HepG2 (cell line): ENCODE measurements at regions not wholly inside any gene's neighbourhood (a gene's known extent, or its start where the extent isn't known, plus 50 kb on each side); places are given as distances from the start of the nearest gene placed in this dataset.

Source experiments
- ATAC-seq: fragments of 200-7000 bp; cut with Tn5 transposase; 3 replicates; pipeline ENCODE4 v1.9.1; 2020; ENCODE audit warnings: mild to moderate bottlenecking, moderate library complexity
- BruUV-seq: library from RNA; stranded (reverse); fragments of 400-500 nt; replicated peaks from 2 replicates; lab custom pipeline; 2021; lab: Mats Ljungman, UMichigan
- CTCF ChIA-PET: fragments of 300-600 bp; formaldehyde crosslinking; extraction: SDS; loops from one replicate; lab custom pipeline; 2021; ENCODE audit warnings: low total read pairs, inconsistent platforms, low intra/inter-chr PET ratio; lab: Yijun Ruan, JAX
- POLR2A ChIA-PET: fragments of 350-600 bp; sonication (Branson Sonifier 250); formaldehyde crosslinking; loops from one replicate; lab custom pipeline; 2020; ENCODE audit warnings: antibody characterized with exemption, inconsistent platforms; lab: Yijun Ruan, JAX
- DNase-seq: peaks from one replicate; pipeline ENCODE4 v3.0.0-alpha.2; 2015; ENCODE audit warnings: low spot score
- FAIRE-seq: peaks from 3 replicates; lab custom pipeline; 2011; peaks lifted over from hg19 to GRCh38; lab: Jason Lieb, UNC
- H2AFZ ChIP-seq: one replicate; pipeline ENCODE4 v1.6.1; 2011; ENCODE audit warnings: low read length, inconsistent platforms
- H3K27ac ChIP-seq: fragments of 300-600 bp; 3 replicates; pipeline ENCODE4 v1.8.0; 2011; ENCODE audit warnings: mixed run types, mild to moderate bottlenecking, mixed read lengths, low read length, inconsistent platforms; ENCODE audit not compliant: insufficient read depth; ENCODE audit errors: extremely low read length
- H3K27me3 ChIP-seq, 2 experiments: fragments of 200-600 bp in 1 of 2; 2 replicates in 1 of 2; 3 replicates in 1 of 2; pipeline versions ENCODE4 v1.6.0 to v1.8.0; 2011; ENCODE audit warnings: low read length in 2 of 2, mild to moderate bottlenecking in 2 of 2, moderate library complexity in 2 of 2, inconsistent platforms in 1 of 2; ENCODE audit not compliant: insufficient read depth in 2 of 2, control insufficient read depth in 1 of 2
- H3K36me3 ChIP-seq, 2 experiments: fragments of 200-600 bp in 1 of 2; replicated peaks in 1 of 2; 2 replicates in 1 of 2; 3 replicates in 1 of 2; pipeline versions ENCODE4 v1.5.1 to v1.8.0; 2011; ENCODE audit warnings: low read length in 2 of 2, inconsistent platforms in 1 of 2; ENCODE audit not compliant: insufficient read depth in 2 of 2, control insufficient read depth in 1 of 2
- H3K4me1 ChIP-seq: 2 replicates; pipeline ENCODE4 v1.5.1; 2012; ENCODE audit warnings: low read length, inconsistent platforms; ENCODE audit not compliant: insufficient read depth
- H3K4me2 ChIP-seq: 2 replicates; pipeline ENCODE4 v1.6.0; 2011; ENCODE audit warnings: low read depth, low read length, inconsistent platforms
- H3K4me3 ChIP-seq, 3 experiments: fragments of 200-600 bp in 1 of 3; sonication (generic), shearing (Covaris generic) in 1 of 3; replicated peaks in 1 of 3; 2 replicates each; pipeline ENCODE4 v1.5.1; 2011 to 2016; ENCODE audit warnings: low read length in 3 of 3, inconsistent platforms in 2 of 3, low read depth in 2 of 3, mild to moderate bottlenecking in 2 of 3, control low read depth in 1 of 3, mixed read lengths in 1 of 3; ENCODE audit not compliant: insufficient read depth in 1 of 3
- H3K79me2 ChIP-seq: one replicate; pipeline ENCODE4 v1.6.1; 2011; ENCODE audit warnings: low read length, inconsistent platforms; ENCODE audit not compliant: insufficient read depth
- H3K9ac ChIP-seq: 2 replicates; pipeline ENCODE4 v1.6.0; 2011; ENCODE audit warnings: mild to moderate bottlenecking, low read depth, low read length, inconsistent platforms; ENCODE audit not compliant: insufficient read depth
- H3K9me3 ChIP-seq: 2 replicates; pipeline ENCODE4 v1.5.1; 2012; ENCODE audit warnings: mild to moderate bottlenecking, low read length
- H4K20me1 ChIP-seq: 2 replicates; pipeline ENCODE4 v1.6.0; 2011; ENCODE audit warnings: inconsistent platforms, mild to moderate bottlenecking, low read length, moderate library complexity; ENCODE audit not compliant: insufficient read depth
- ESRRA ChIP-seq: sonication (generic); formaldehyde crosslinking; IDR thresholded peaks from 2 replicates; pipeline ENCODE4 v1.5.1; 2020; ENCODE audit warnings: mild to moderate bottlenecking, low read depth, missing genetic modification reagents
- MXD4 ChIP-seq: IDR thresholded peaks from 2 replicates; pipeline ENCODE4 v1.6.1; 2016; ENCODE audit warnings: mild to moderate bottlenecking, missing biosample characterization, missing genetic modification reagents
- NR1H2 ChIP-seq: sonication (generic); formaldehyde crosslinking; IDR thresholded peaks from 2 replicates; pipeline ENCODE4 v1.8.1; 2022; ENCODE audit warnings: low read depth, missing genetic modification reagents, borderline replicate concordance
- POLR2G ChIP-seq: fragments of 200-400 bp; formaldehyde crosslinking; IDR thresholded peaks from 2 replicates; pipeline ENCODE4 v1.6.1; 2018; ENCODE audit warnings: mild to moderate bottlenecking, low read depth, low read length, moderate library complexity
- REXO4 ChIP-seq: sonication (generic); formaldehyde crosslinking; IDR thresholded peaks from 2 replicates; pipeline ENCODE4 v1.8.0; 2022; ENCODE audit warnings: missing genetic modification reagents, mild to moderate bottlenecking, borderline replicate concordance
- ZNF33B ChIP-seq: sonication (generic); formaldehyde crosslinking; IDR thresholded peaks from 2 replicates; pipeline ENCODE4 v1.5.1; 2020; ENCODE audit warnings: mild to moderate bottlenecking, missing genetic modification reagents
- ZNF432 ChIP-seq: sonication (generic); formaldehyde crosslinking; IDR thresholded peaks from 2 replicates; pipeline ENCODE4 v1.5.0; 2020; ENCODE audit warnings: missing genetic modification reagents, mild to moderate bottlenecking, borderline replicate concordance
- ZNF850 ChIP-seq: sonication (generic); formaldehyde crosslinking; conservative IDR thresholded peaks from 2 replicates; pipeline ENCODE4 v1.9.0; 2021; ENCODE audit warnings: mild to moderate bottlenecking, missing genetic modification reagents
- WGBS: methylation state at CpG from one replicate; pipeline ENCODE4 v1.1.6; 2017; ENCODE audit warnings: low lambda C conversion rate; 5-methylcytosine and 5-hydroxymethylcytosine counted together
- in situ Hi-C: cut with HindIII; loops from 2 replicates; pipeline ENCODE4 v1.10.0; 2017; ENCODE audit warnings: low pct_unique_long_range_greater_than_20kb; ENCODE audit not compliant: extremely low pct_ligation_motif_present
- intact Hi-C: fragments of 100-400 bp; cut with micrococcal nuclease; formaldehyde crosslinking; loops from one replicate; pipeline ENCODE4 v1.10.0; 2022; ENCODE audit not compliant: unreplicated experiment
- TF ChIP-seq, protein P1 (sequence below): sonication (generic); formaldehyde crosslinking; IDR thresholded peaks from 2 replicates; pipeline ENCODE4 v1.5.0; 2020; ENCODE audit warnings: mild to moderate bottlenecking, missing genetic modification reagents, moderate library complexity
- TF ChIP-seq, protein P2 (sequence below): sonication (generic); formaldehyde crosslinking; IDR thresholded peaks from 2 replicates; pipeline ENCODE4 v1.4.0; 2020; ENCODE audit warnings: missing genetic modification reagents
- TF ChIP-seq, protein P3 (sequence below): IDR thresholded peaks from 2 replicates; pipeline ENCODE4 v1.6.1; 2012; ENCODE audit warnings: low read depth, low read length, improper control_type of control experiment

DNA sequence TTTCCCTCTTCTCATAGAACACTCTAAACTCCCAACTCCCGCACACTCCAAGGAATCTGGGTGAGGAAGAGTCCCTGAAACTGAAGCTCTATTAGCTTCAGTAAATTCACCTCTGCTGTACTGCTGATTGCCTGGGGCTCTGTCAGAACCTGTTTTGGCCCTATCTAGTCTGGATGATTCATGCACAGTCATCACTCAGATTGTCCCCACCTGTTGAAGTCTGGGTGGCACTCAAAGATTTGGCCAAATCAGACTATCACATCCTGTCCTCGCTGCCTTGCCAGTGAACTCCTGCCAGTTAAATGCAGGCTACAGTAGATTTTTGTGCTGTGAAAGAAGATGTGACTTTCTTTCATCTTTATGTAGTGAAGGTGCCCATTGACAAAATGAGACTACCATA, 63.5 kb upstream of the EMCN start:
- H3K36me3 ChIP-seq, result no peaks in the 10 kb centered on the region
- FAIRE-seq, result no peak
- H3K27ac ChIP-seq, result no peak overlapping the region
- no peak overlapping the region for H3K4me3 ChIP-seq
- CTCF ChIA-PET, result no interaction called here
- no peak overlapping the region for H2AFZ ChIP-seq
- TF ChIP-seq, protein P1, sequence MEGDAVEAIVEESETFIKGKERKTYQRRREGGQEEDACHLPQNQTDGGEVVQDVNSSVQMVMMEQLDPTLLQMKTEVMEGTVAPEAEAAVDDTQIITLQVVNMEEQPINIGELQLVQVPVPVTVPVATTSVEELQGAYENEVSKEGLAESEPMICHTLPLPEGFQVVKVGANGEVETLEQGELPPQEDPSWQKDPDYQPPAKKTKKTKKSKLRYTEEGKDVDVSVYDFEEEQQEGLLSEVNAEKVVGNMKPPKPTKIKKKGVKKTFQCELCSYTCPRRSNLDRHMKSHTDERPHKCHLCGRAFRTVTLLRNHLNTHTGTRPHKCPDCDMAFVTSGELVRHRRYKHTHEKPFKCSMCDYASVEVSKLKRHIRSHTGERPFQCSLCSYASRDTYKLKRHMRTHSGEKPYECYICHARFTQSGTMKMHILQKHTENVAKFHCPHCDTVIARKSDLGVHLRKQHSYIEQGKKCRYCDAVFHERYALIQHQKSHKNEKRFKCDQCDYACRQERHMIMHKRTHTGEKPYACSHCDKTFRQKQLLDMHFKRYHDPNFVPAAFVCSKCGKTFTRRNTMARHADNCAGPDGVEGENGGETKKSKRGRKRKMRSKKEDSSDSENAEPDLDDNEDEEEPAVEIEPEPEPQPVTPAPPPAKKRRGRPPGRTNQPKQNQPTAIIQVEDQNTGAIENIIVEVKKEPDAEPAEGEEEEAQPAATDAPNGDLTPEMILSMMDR, result no peak
- TF ChIP-seq ZNF33B (CRISPR knock-in tag) (no peak), POLR2G (no peak), NR1H2 (no peak), ZNF432 (CRISPR knock-in tag) (no peak), REXO4 (no peak), ESRRA (CRISPR knock-in tag) (no peak), ZNF850 (CRISPR knock-in tag) (no peak), MXD4 (CRISPR knock-in tag) (no peak)
- TF ChIP-seq, protein P2, sequence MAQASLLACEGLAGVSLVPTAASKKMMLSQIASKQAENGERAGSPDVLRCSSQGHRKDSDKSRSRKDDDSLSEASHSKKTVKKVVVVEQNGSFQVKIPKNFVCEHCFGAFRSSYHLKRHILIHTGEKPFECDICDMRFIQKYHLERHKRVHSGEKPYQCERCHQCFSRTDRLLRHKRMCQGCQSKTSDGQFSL (CRISPR knock-in tag), result no peak
- TF ChIP-seq, protein P3, sequence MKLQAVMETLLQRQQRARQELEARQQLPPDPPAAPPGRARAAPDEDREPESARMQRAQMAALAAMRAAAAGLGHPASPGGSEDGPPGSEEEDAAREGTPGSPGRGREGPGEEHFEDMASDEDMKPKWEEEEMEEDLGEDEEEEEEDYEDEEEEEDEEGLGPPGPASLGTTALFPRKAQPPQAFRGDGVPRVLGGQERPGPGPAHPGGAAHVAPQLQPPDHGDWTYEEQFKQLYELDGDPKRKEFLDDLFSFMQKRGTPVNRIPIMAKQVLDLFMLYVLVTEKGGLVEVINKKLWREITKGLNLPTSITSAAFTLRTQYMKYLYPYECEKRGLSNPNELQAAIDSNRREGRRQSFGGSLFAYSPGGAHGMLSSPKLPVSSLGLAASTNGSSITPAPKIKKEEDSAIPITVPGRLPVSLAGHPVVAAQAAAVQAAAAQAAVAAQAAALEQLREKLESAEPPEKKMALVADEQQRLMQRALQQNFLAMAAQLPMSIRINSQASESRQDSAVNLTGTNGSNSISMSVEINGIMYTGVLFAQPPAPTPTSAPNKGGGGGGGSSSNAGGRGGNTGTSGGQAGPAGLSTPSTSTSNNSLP, result no peak
- TF ChIP-seq, all 625 proteins: peak for 0
- no peak for DNase-seq
- no peak for ATAC-seq
- intact Hi-C loops, result no loop called here
- POLR2A ChIA-PET, result no interaction called here
- H4K20me1 ChIP-seq, result no peaks in the 10 kb centered on the region
- H3K9me3 ChIP-seq, result no peaks in the 10 kb centered on the region
- H3K79me2 ChIP-seq, result no peaks in the 10 kb centered on the region
- WGBS, result 11% methylated on average over 1 of the region's 2 CpGs
- H3K4me2 ChIP-seq, result no peak overlapping the region
- no TSS peak for BruUV-seq
- H3K27me3 ChIP-seq, result no peaks in the 10 kb centered on the region
- no peak overlapping the region for H3K9ac ChIP-seq
- in situ Hi-C loops, result no loop called here
- H3K4me1 ChIP-seq, result no peaks in the 10 kb centered on the region
